Smooth muscle cell (in vitro differentiated cells): ENCODE measurements at regions not wholly inside any gene's neighbourhood (a gene's known extent, or its start where the extent isn't known, plus 50 kb on each side); places are given as distances from the start of the nearest gene placed in this dataset.

Experiments
- DNase-seq: peaks from one replicate; lab custom pipeline; 2025; ENCODE audit not compliant: unreplicated experiment; lab: John Stamatoyannopoulos, UW
- H2AFZ ChIP-seq: fragments of 200-600 bp; sonication (generic); 2 replicates; pipeline ENCODE4 v1.6.0; 2016; ENCODE audit warnings: antibody characterized with exemption, low read depth, mild to moderate bottlenecking
- H3F3A ChIP-seq: fragments of 200-600 bp; sonication (generic); 2 replicates; pipeline ENCODE4 v1.6.0; 2017; ENCODE audit warnings: antibody characterized with exemption, low read depth
- H3K27ac ChIP-seq: fragments of 200-600 bp; sonication (generic); 2 replicates; pipeline ENCODE4 v1.5.1; 2016; ENCODE audit warnings: low read depth, mild to moderate bottlenecking
- H3K27me3 ChIP-seq: fragments of 200-600 bp; sonication (generic); 2 replicates; pipeline ENCODE4 v1.6.1; 2016; ENCODE audit warnings: low read depth, mild to moderate bottlenecking
- H3K36me3 ChIP-seq: fragments of 200-600 bp; sonication (generic); 2 replicates; pipeline ENCODE4 v1.5.1; 2016; ENCODE audit warnings: low read depth
- H3K4me1 ChIP-seq: fragments of 200-600 bp; sonication (generic); 2 replicates; pipeline ENCODE4 v1.5.1; 2016; ENCODE audit warnings: low read depth
- H3K4me2 ChIP-seq: fragments of 200-600 bp; sonication (generic); 2 replicates; pipeline ENCODE4 v1.6.0; 2016; ENCODE audit warnings: mild to moderate bottlenecking
- H3K4me3 ChIP-seq: fragments of 200-600 bp; sonication (generic); 2 replicates; pipeline ENCODE4 v1.5.1; 2016; ENCODE audit warnings: mild to moderate bottlenecking
- H3K79me2 ChIP-seq: fragments of 200-600 bp; sonication (generic); 2 replicates; pipeline ENCODE4 v1.6.0; 2016; ENCODE audit warnings: low read depth, mild to moderate bottlenecking
- H3K9ac ChIP-seq: fragments of 200-600 bp; sonication (generic); 2 replicates; pipeline ENCODE4 v1.6.0; 2016; ENCODE audit warnings: low read depth
- H3K9me3 ChIP-seq: fragments of 200-600 bp; sonication (generic); replicated peaks from 2 replicates; pipeline ENCODE4 v1.5.1; 2016; ENCODE audit warnings: low read depth
- H4K20me1 ChIP-seq: fragments of 200-600 bp; sonication (generic); 2 replicates; pipeline ENCODE4 v1.6.0; 2016; ENCODE audit warnings: low read depth
- CTCF ChIP-seq: fragments of 200-600 bp; sonication (generic); IDR thresholded peaks from 2 replicates; pipeline ENCODE4 v1.5.1; 2017; ENCODE audit warnings: borderline replicate concordance, mild to moderate bottlenecking, antibody characterized with exemption; ENCODE audit not compliant: insufficient read depth, poor library complexity, severe bottlenecking
- WGBS: methylation state at CpG from one replicate; pipeline ENCODE4 v1.1.7; 2016; ENCODE audit warnings: low lambda C conversion rate; 5-methylcytosine and 5-hydroxymethylcytosine counted together

- Histone ChIP-seq H4K20me1 (no peaks in the 10 kb centered on the region), H3K36me3 (no peaks in the 10 kb centered on the region), H3K27ac (no peak overlapping the region), H2AFZ (no peak overlapping the region), H3K79me2 (no peaks in the 10 kb centered on the region), H3K4me1 (no peaks in the 10 kb centered on the region), H3K27me3 (peaks cover 60% of the 10 kb centered on the region), H3F3A (no peaks in the 10 kb centered on the region), H3K4me2 (no peak overlapping the region), H3K9me3 (no peaks in the 10 kb centered on the region), H3K4me3 (no peak overlapping the region), H3K9ac (no peak overlapping the region)
- DNase-seq = no peak
- 95% methylated on average over 5 of the region's 5 CpGs for WGBS
- no peak for TF ChIP-seq CTCF
These were observed 73.0 kb upstream of the GRIK3 start for GRCh38 chr1:37107153-37107907.

- Histone ChIP-seq H3K9ac (no peak overlapping the region), H4K20me1 (no peaks in the 10 kb centered on the region), H3K27ac (no peak overlapping the region), H3K4me3 (no peak overlapping the region), H3K27me3 (peaks cover 58% of the 10 kb centered on the region), H3K9me3 (no peaks in the 10 kb centered on the region), H3K4me2 (no peak overlapping the region), H3F3A (no peaks in the 10 kb centered on the region), H3K36me3 (no peaks in the 10 kb centered on the region), H2AFZ (no peak overlapping the region), H3K79me2 (no peaks in the 10 kb centered on the region), H3K4me1 (no peaks in the 10 kb centered on the region)
- WGBS = 88% methylated on average over 9 of the region's 9 CpGs
- TF ChIP-seq CTCF = no peak
- DNase-seq = no peak
These were observed 74.4 kb upstream of the GRIK3 start for GRCh38 chr1:37108596-37109188.

- Histone ChIP-seq H3K4me2 (no peak overlapping the region), H4K20me1 (no peaks in the 10 kb centered on the region), H3K27me3 (peaks cover 52% of the 10 kb centered on the region), H3K79me2 (no peaks in the 10 kb centered on the region), H2AFZ (no peak overlapping the region), H3K36me3 (no peaks in the 10 kb centered on the region), H3K9ac (no peak overlapping the region), H3K9me3 (no peaks in the 10 kb centered on the region), H3K4me3 (no peak overlapping the region), H3K4me1 (no peaks in the 10 kb centered on the region), H3K27ac (no peak overlapping the region), H3F3A (no peaks in the 10 kb centered on the region)
- no peak for TF ChIP-seq CTCF
- 80% methylated on average over 1 of the region's 1 CpG for WGBS
- no peak for DNase-seq
These were observed 78.1 kb upstream of the GRIK3 start for GRCh38 chr1:37112430-37112829.
